HFFc6 (cell line): ENCODE measurements at regions not wholly inside any gene's neighbourhood (a gene's known extent, or its start where the extent isn't known, plus 50 kb on each side); places are given as distances from the start of the nearest gene placed in this dataset.

Experiments used
- DNase-seq: peaks from one replicate; pipeline ENCODE4 v3.0.0-alpha.2; 2018
- H3K27ac Mint-ChIP-seq: 2 replicates; pipeline ENCODE4 v1.8.0; 2020; ENCODE audit warnings: mild to moderate bottlenecking, mixed read lengths
- H3K27me3 Mint-ChIP-seq: 2 replicates; pipeline ENCODE4 v1.8.0; 2021; ENCODE audit warnings: mild to moderate bottlenecking, moderate library complexity, mixed read lengths; ENCODE audit not compliant: insufficient read depth
- H3K36me3 Mint-ChIP-seq: 2 replicates; pipeline ENCODE4 v1.8.0; 2021; ENCODE audit warnings: low read depth, mixed read lengths
- H3K4me1 Mint-ChIP-seq: 2 replicates; pipeline ENCODE4 v1.8.0; 2020; ENCODE audit warnings: low read depth, mixed read lengths
- H3K4me3 Mint-ChIP-seq: 2 replicates; pipeline ENCODE4 v1.8.0; 2020; ENCODE audit warnings: mild to moderate bottlenecking, moderate library complexity, mixed read lengths
- H3K9me3 Mint-ChIP-seq: 2 replicates; pipeline ENCODE4 v1.8.0; 2020; ENCODE audit warnings: mild to moderate bottlenecking, mixed read lengths
- TF ChIP-seq, protein P1 (sequence below): fragments of 200-600 bp; sonication (generic); IDR thresholded peaks from 2 replicates; pipeline ENCODE4 v1.5.0; 2021; ENCODE audit warnings: antibody characterized with exemption, mild to moderate bottlenecking

DNA sequence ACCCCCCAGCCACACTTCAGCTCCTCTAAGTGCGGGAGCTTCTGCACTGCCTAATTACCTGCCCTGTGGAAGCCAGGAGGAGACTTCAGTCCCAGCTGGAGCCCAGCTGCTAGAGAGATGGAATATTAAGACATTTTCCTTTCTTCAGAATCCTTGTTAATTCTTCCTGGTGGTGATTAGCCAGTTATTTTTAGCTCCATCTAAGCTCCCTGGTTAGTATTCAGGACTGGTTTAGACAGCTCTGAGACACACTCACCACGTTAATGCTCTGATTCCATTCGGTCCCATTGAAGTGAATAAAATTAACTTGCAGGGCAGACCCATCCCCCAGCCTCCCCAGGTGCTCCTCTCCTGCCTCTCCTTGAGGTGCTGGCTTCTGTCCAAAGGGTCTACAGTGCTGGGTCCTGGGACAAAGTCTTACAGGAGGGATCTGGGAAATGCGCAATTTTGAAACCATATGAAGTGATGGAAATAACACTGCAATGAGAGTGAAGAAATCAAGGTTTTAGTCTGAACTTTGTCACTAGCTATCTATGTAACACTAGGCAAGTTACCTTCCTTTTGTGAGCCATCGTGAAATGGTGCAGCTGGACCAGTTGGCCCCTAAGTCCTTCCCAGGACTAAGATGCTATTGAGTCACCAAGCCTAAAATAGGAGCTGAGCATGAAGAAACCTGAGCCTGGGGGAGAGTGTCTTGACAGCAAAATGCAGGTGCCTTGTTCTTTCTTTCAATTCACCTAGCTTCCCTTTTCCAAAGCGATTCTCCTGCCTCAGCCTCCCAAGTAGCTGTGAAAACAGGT lies 117.4 kb upstream of the ATP1A1 start:
- H3K36me3 Mint-ChIP-seq: no peaks in the 10 kb centered on the region
- no peak overlapping the region for H3K4me3 Mint-ChIP-seq
- no peak for DNase-seq
- H3K27me3 Mint-ChIP-seq: peaks cover 24% of the 10 kb centered on the region
- H3K9me3 Mint-ChIP-seq: no peaks in the 10 kb centered on the region
- TF ChIP-seq, protein P1, sequence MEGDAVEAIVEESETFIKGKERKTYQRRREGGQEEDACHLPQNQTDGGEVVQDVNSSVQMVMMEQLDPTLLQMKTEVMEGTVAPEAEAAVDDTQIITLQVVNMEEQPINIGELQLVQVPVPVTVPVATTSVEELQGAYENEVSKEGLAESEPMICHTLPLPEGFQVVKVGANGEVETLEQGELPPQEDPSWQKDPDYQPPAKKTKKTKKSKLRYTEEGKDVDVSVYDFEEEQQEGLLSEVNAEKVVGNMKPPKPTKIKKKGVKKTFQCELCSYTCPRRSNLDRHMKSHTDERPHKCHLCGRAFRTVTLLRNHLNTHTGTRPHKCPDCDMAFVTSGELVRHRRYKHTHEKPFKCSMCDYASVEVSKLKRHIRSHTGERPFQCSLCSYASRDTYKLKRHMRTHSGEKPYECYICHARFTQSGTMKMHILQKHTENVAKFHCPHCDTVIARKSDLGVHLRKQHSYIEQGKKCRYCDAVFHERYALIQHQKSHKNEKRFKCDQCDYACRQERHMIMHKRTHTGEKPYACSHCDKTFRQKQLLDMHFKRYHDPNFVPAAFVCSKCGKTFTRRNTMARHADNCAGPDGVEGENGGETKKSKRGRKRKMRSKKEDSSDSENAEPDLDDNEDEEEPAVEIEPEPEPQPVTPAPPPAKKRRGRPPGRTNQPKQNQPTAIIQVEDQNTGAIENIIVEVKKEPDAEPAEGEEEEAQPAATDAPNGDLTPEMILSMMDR: no peak
- H3K4me1 Mint-ChIP-seq: no peaks in the 10 kb centered on the region
- no peak overlapping the region for H3K27ac Mint-ChIP-seq

DNA sequence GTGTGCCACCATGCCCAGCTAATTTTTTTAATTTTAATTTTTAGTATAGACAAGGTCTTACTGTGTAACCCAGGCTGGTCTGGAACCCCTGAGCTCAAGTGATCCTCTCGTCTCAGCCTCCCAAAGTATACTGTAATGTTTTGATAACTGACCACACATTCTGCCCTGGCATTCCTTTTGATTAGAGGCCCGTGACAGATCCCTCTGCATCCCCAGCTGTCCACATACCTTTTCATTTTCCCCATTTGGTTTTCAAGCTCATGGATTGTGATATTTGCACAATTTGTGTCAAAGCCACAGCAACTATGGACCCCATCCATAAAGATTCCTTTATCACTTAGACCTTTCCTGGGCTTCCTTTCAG lies 116.8 kb upstream of the ATP1A1 start:
- DNase-seq: no peak
- Mint-ChIP-seq H3K4me3 (no peak overlapping the region), H3K36me3 (no peaks in the 10 kb centered on the region), H3K4me1 (no peaks in the 10 kb centered on the region), H3K27ac (no peak overlapping the region), H3K9me3 (no peaks in the 10 kb centered on the region), H3K27me3 (peaks cover 24% of the 10 kb centered on the region)
- TF ChIP-seq, protein P1: no peak

DNA sequence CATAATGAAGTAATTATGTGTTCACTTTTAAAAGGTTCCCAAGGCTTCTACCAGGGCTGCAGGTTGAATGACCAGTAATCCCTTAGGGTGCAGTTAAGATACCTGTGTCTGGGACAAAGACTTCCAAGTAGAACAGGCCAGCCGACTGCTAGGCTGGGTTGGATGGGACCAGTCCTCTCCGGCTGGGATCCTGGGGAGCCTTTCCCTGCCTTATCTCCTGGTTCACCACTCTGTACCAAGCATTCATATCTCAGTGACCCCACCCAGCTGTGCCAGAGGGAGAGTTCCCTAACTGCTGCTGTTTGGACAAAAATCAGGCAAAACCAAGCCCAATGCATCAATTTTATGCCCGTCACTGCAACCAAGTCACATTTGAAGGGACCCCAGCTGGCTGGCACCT lies 116.2 kb upstream of the ATP1A1 start:
- H3K36me3 Mint-ChIP-seq: no peaks in the 10 kb centered on the region
- H3K9me3 Mint-ChIP-seq: no peaks in the 10 kb centered on the region
- H3K27ac Mint-ChIP-seq: no peak overlapping the region
- H3K27me3 Mint-ChIP-seq: peaks cover 26% of the 10 kb centered on the region
- H3K4me3 Mint-ChIP-seq: no peak overlapping the region
- TF ChIP-seq, protein P1: no peak
- H3K4me1 Mint-ChIP-seq: no peaks in the 10 kb centered on the region
- no peak for DNase-seq

- Mint-ChIP-seq H3K4me3 (no peak overlapping the region), H3K36me3 (no peaks in the 10 kb centered on the region), H3K4me1 (no peaks in the 10 kb centered on the region), H3K9me3 (no peaks in the 10 kb centered on the region), H3K27ac (no peak overlapping the region), H3K27me3 (peaks cover 29% of the 10 kb centered on the region)
- DNase-seq: no peak
- TF ChIP-seq, protein P1: no peak
These were observed 115.7 kb upstream of the ATP1A1 start for GRCh38 chr1:116257341-116257767.

GRCh38 chr1:116257836-116258235 lies 115.2 kb upstream of the ATP1A1 start:
- Mint-ChIP-seq H3K9me3 (no peaks in the 10 kb centered on the region), H3K36me3 (no peaks in the 10 kb centered on the region), H3K4me1 (no peaks in the 10 kb centered on the region), H3K27ac (no peak overlapping the region), H3K4me3 (no peak overlapping the region), H3K27me3 (peaks cover 29% of the 10 kb centered on the region)
- DNase-seq: no peak
- TF ChIP-seq, protein P1: no peak
